GM12874 (cell line): ENCODE measurements at regions not wholly inside any gene's neighbourhood (a gene's known extent, or its start where the extent isn't known, plus 50 kb on each side); places are given as distances from the start of the nearest gene placed in this dataset.

Experiments
- CTCF ChIP-seq: IDR thresholded peaks from 2 replicates; pipeline ENCODE4 v1.5.1; 2011; ENCODE audit warnings: low read depth, mild to moderate bottlenecking, control low read depth, low read length, moderate library complexity; ENCODE audit not compliant: insufficient read depth

GRCh38 chr7:155991470-155991869, 179.2 kb upstream of the SHH start:
- TF ChIP-seq CTCF = no peak

- TF ChIP-seq CTCF = no peak
Observed at GRCh38 chr7:155988416-155988815, 176.2 kb upstream of the SHH start.

- TF ChIP-seq CTCF = no peak
Observed at GRCh38 chr7:155987681-155988235, 175.5 kb upstream of the SHH start.

GRCh38 chr7:155986497-155987160, 174.4 kb upstream of the SHH start:
- no peak for TF ChIP-seq CTCF

- no peak for TF ChIP-seq CTCF
Observed at GRCh38 chr7:155985518-155986250, 173.4 kb upstream of the SHH start.

- TF ChIP-seq CTCF = no peak
Observed at GRCh38 chr7:155984609-155985405, 172.5 kb upstream of the SHH start.

- TF ChIP-seq CTCF = no peak
Observed at GRCh38 chr7:155984028-155984580, 171.8 kb upstream of the SHH start.
